HG03432 (cell line): ENCODE measurements at regions not wholly inside any gene's neighbourhood (a gene's known extent, or its start where the extent isn't known, plus 50 kb on each side); places are given as distances from the start of the nearest gene placed in this dataset.

ENCODE experiments used
- ATAC-seq: cut with Tn5 transposase; IDR thresholded peaks from one replicate; pipeline ENCODE4 v1.9.1; 2021; ENCODE audit warnings: mild to moderate bottlenecking, moderate library complexity; ENCODE audit not compliant: unreplicated experiment

- no peak for ATAC-seq
Measured at GRCh38 chr3:127484601-127485388, 105.7 kb downstream of the TPRA1 start.

- peak; percentile 86 for ATAC-seq
Measured at GRCh38 chr3:127483902-127484591, 106.5 kb downstream of the TPRA1 start.

GRCh38 chr3:127483005-127483641 lies 107.4 kb downstream of the TPRA1 start:
- no peak for ATAC-seq

- ATAC-seq, result no peak
Measured at GRCh38 chr3:127482216-127483004, 108.1 kb downstream of the TPRA1 start.

- no peak for ATAC-seq
Measured at GRCh38 chr3:127480196-127480954, 110.2 kb downstream of the TPRA1 start.

GRCh38 chr3:127479449-127479848 lies 111.1 kb downstream of the TPRA1 start:
- ATAC-seq, result no peak

- no peak for ATAC-seq
Measured at GRCh38 chr3:127478922-127479321, 111.6 kb downstream of the TPRA1 start.

GRCh38 chr3:127477396-127477795 lies 113.1 kb downstream of the TPRA1 start:
- no peak for ATAC-seq

GRCh38 chr3:127476936-127477335 lies 113.6 kb downstream of the TPRA1 start:
- ATAC-seq, result no peak

- no peak for ATAC-seq
Measured at GRCh38 chr3:127475975-127476705, 114.4 kb downstream of the TPRA1 start.

GRCh38 chr3:127475391-127475790 lies 115.1 kb downstream of the TPRA1 start:
- ATAC-seq, result no peak

GRCh38 chr3:127473244-127474024 lies 117.1 kb downstream of the TPRA1 start:
- no peak for ATAC-seq

- ATAC-seq, result no peak
Measured at GRCh38 chr3:127472506-127472905, 118.0 kb downstream of the TPRA1 start.

- ATAC-seq, result no peak
Measured at GRCh38 chr3:127471142-127471541, 119.4 kb downstream of the TPRA1 start.

- ATAC-seq, result no peak
Measured at GRCh38 chr3:127469760-127470159, 120.8 kb downstream of the TPRA1 start.

- no peak for ATAC-seq
Measured at GRCh38 chr3:127467391-127467790, 123.1 kb downstream of the TPRA1 start.

- no peak for ATAC-seq
Measured at GRCh38 chr3:127464642-127465041, 125.9 kb downstream of the TPRA1 start.

GRCh38 chr3:127462111-127462655 lies 128.3 kb downstream of the TPRA1 start:
- no peak for ATAC-seq
